ENCODE measurements at regions not wholly inside any gene's neighbourhood (a gene's known extent, or its start where the extent isn't known, plus 50 kb on each side); places are given as distances from the start of the nearest gene placed in this dataset.

DNA sequence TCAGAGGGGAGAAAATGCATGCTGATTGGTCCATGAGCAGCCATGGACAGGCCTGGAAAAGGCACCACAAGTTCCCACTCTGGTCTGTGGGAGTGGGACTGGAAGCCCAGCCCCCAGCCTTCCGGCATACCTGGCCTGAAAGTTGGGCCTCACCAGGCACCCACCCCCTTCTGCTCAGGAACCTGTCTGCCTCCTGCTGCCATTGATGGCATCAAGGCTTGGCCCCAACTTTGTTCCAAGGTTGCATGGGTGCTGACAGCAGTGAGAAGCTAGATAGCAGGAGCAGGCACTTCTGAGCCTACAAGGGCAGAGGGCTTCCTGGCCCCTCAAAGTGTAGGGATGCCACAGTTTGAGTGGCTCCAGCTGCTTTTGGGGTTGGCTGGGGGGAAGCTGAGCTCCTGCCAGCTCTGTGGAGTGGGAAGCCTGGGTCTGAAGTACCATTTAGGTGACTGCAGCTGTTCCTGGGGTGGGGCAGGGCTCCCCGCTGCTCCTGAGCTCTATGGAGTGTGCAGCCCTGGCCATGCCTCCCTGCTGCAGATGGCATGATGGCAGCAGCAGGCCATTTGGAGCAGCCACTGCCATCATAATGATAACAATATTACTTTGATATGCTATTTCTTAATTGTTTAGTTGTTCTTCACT lies 1054.1 kb upstream of the GBE1 start:
- TF ChIP-seq, protein P1, sequence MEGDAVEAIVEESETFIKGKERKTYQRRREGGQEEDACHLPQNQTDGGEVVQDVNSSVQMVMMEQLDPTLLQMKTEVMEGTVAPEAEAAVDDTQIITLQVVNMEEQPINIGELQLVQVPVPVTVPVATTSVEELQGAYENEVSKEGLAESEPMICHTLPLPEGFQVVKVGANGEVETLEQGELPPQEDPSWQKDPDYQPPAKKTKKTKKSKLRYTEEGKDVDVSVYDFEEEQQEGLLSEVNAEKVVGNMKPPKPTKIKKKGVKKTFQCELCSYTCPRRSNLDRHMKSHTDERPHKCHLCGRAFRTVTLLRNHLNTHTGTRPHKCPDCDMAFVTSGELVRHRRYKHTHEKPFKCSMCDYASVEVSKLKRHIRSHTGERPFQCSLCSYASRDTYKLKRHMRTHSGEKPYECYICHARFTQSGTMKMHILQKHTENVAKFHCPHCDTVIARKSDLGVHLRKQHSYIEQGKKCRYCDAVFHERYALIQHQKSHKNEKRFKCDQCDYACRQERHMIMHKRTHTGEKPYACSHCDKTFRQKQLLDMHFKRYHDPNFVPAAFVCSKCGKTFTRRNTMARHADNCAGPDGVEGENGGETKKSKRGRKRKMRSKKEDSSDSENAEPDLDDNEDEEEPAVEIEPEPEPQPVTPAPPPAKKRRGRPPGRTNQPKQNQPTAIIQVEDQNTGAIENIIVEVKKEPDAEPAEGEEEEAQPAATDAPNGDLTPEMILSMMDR (IDR thresholded peaks at IDR 0.05) = no peak
- TF ChIP-seq POLR2A (IDR thresholded peaks at IDR 0.05) = no peak

Data from Peyer's patch (tissue), 4 donors.